Keratinocyte (primary cell): ENCODE measurements at regions not wholly inside any gene's neighbourhood (a gene's known extent, or its start where the extent isn't known, plus 50 kb on each side); places are given as distances from the start of the nearest gene placed in this dataset.
"Not testable (repeated sequence)": the region's sequence is repeated elsewhere in the genome, so short reads cannot be mapped to it uniquely, and the experiment has no call there.

ENCODE experiments used
- DNase-seq: peaks from one replicate; pipeline ENCODE4 v3.0.0-alpha.2; 2011; ENCODE audit warnings: low read depth, missing footprints, low spot score
- FAIRE-seq: peaks from 2 replicates; lab custom pipeline; 2011; peaks lifted over from hg19 to GRCh38; lab: Jason Lieb, UNC
- H2AFZ ChIP-seq: 2 replicates; pipeline ENCODE4 v1.6.0; 2012; ENCODE audit warnings: low read length, control low read depth, inconsistent platforms; ENCODE audit not compliant: control insufficient read depth
- H3K27ac ChIP-seq: 2 replicates; pipeline ENCODE4 v1.5.1; 2011; ENCODE audit warnings: low read length; ENCODE audit not compliant: control insufficient read depth, insufficient read depth
- H3K27me3 ChIP-seq: 3 replicates; pipeline ENCODE4 v1.6.0; 2011; ENCODE audit warnings: low read length; ENCODE audit not compliant: control insufficient read depth, insufficient read depth; ENCODE audit errors: extremely low read depth
- H3K36me3 ChIP-seq, 2 experiments: 2 replicates in 1 of 2; 3 replicates in 1 of 2; pipeline ENCODE4 v1.5.1; 2011; ENCODE audit warnings: low read length in 2 of 2, mild to moderate bottlenecking in 1 of 2; ENCODE audit not compliant: control insufficient read depth in 2 of 2, insufficient read depth in 2 of 2; ENCODE audit errors: extremely low read depth in 1 of 2
- H3K4me1 ChIP-seq: 3 replicates; pipeline ENCODE4 v1.5.1; 2011; ENCODE audit warnings: low read length; ENCODE audit not compliant: control insufficient read depth, insufficient read depth; ENCODE audit errors: extremely low read depth
- H3K4me2 ChIP-seq: 3 replicates; pipeline ENCODE4 v1.6.0; 2011; ENCODE audit warnings: low read depth, low read length; ENCODE audit not compliant: control insufficient read depth, insufficient read depth; ENCODE audit errors: extremely low read depth
- H3K4me3 ChIP-seq, 3 experiments: fragments of 200-600 bp in 1 of 3; sonication (generic) in 1 of 3; 2 replicates in 2 of 3; 3 replicates in 1 of 3; pipeline ENCODE4 v1.5.1; 2011 to 2016; ENCODE audit warnings: low read length in 3 of 3, mild to moderate bottlenecking in 3 of 3, control low read depth in 2 of 3, inconsistent platforms in 1 of 3, low read depth in 1 of 3, mixed read lengths in 1 of 3, mixed run types in 1 of 3, moderate library complexity in 1 of 3; ENCODE audit not compliant: control insufficient read depth in 2 of 3, insufficient read depth in 2 of 3; ENCODE audit errors: extremely low read depth in 1 of 3
- H3K79me2 ChIP-seq: 2 replicates; pipeline ENCODE4 v1.6.0; 2012; ENCODE audit warnings: low read length; ENCODE audit not compliant: control insufficient read depth, insufficient read depth
- H3K9ac ChIP-seq: 3 replicates; pipeline ENCODE4 v1.6.0; 2011; ENCODE audit warnings: low read length; ENCODE audit not compliant: control insufficient read depth, insufficient read depth; ENCODE audit errors: extremely low read depth
- H3K9me1 ChIP-seq: 3 replicates; pipeline ENCODE4 v1.6.0; 2011; ENCODE audit warnings: low read length; ENCODE audit not compliant: control insufficient read depth, insufficient read depth; ENCODE audit errors: extremely low read depth
- H3K9me3 ChIP-seq: 2 replicates; pipeline ENCODE4 v1.5.1; 2012; ENCODE audit warnings: low read depth, low read length; ENCODE audit not compliant: control insufficient read depth
- H4K20me1 ChIP-seq: 3 replicates; pipeline ENCODE4 v1.6.0; 2011; ENCODE audit warnings: low read length; ENCODE audit not compliant: control insufficient read depth, insufficient read depth; ENCODE audit errors: extremely low read depth
- CTCF ChIP-seq, 3 experiments: IDR thresholded peaks in 1 of 3; conservative IDR thresholded peaks in 1 of 3; optimal IDR thresholded peaks in 1 of 3; 2 replicates in 2 of 3; 3 replicates in 1 of 3; pipeline versions ENCODE3 to v1.5.1; 2011; ENCODE audit warnings: low read length in 3 of 3, mild to moderate bottlenecking in 3 of 3, moderate library complexity in 2 of 3, control low read depth in 1 of 3, inconsistent platforms in 1 of 3; ENCODE audit not compliant: insufficient read depth in 2 of 3; ENCODE audit errors: extremely low read depth in 1 of 3
- EZH2 ChIP-seq: IDR thresholded peaks from one replicate; pipeline ENCODE4 v1.6.1; 2012; ENCODE audit warnings: inconsistent platforms, mild to moderate bottlenecking, low read length, moderate library complexity
- dilution Hi-C: fragments of 300-500 bp; cut with MboI; formaldehyde crosslinking; loops from one replicate; pipeline ENCODE4 v1.7.0; 2020; ENCODE audit warnings: low sequenced_read_pairs; ENCODE audit not compliant: extremely low pct_ligation_motif_present

GRCh38 chr2:194661431-194661830 is 995.6 kb upstream of the SLC39A10 start:
- TF ChIP-seq EZH2, result no peak
- no peak for TF ChIP-seq CTCF (optimal IDR thresholded peaks at IDR 0.05 in 1 of 3, IDR thresholded peaks at IDR 0.05 in 1 of 3, conservative IDR thresholded peaks at IDR 0.05 in 1 of 3; ENCODE audit: extremely low read depth in 1 of 3, insufficient read depth in 2 of 3, low read length in 3 of 3)

GRCh38 chr2:194639057-194639456 is 1018.0 kb upstream of the SLC39A10 start:
- H4K20me1 ChIP-seq, H3K9me1 ChIP-seq, H3K27ac ChIP-seq, H3K4me3 ChIP-seq, H3K9ac ChIP-seq, H3K9me3 ChIP-seq, FAIRE-seq, H3K4me1 ChIP-seq, H2AFZ ChIP-seq, H3K4me2 ChIP-seq, dilution Hi-C loops, DNase-seq, H3K27me3 ChIP-seq, H3K79me2 ChIP-seq, H3K36me3 ChIP-seq: not testable (repeated sequence)

More at GRCh38 chr2:194661431-194661830, 995.6 kb upstream of the SLC39A10 start:
- Histone ChIP-seq H3K27ac (no peak overlapping the region), H3K79me2 (no peaks in the 10 kb centered on the region), H3K9me1 (no peaks in the 10 kb centered on the region), H3K9ac (no peak overlapping the region), H2AFZ (no peak overlapping the region), H3K27me3 (no peaks in the 10 kb centered on the region), H4K20me1 (no peaks in the 10 kb centered on the region), H3K36me3 (no peaks in the 10 kb centered on the region), H3K4me3 (no peak overlapping the region), H3K9me3 (no peaks in the 10 kb centered on the region), H3K4me2 (no peak overlapping the region), H3K4me1 (no peaks in the 10 kb centered on the region)
- FAIRE-seq, result no peak
- DNase-seq, result no peak
- dilution Hi-C loops, result no loop called here

- H3K9me1 ChIP-seq, result no peaks in the 10 kb centered on the region
- FAIRE-seq, result no peak
- H3K36me3 ChIP-seq, result no peaks in the 10 kb centered on the region
- no peaks in the 10 kb centered on the region for H3K9me3 ChIP-seq
- no peak for DNase-seq
- H3K79me2 ChIP-seq, result no peaks in the 10 kb centered on the region
- no peak overlapping the region for H3K4me2 ChIP-seq
- no peak overlapping the region for H3K27ac ChIP-seq
- no peak overlapping the region for H3K4me3 ChIP-seq
- H2AFZ ChIP-seq, result no peak overlapping the region
- no peaks in the 10 kb centered on the region for H3K27me3 ChIP-seq
- H3K9ac ChIP-seq, result no peak overlapping the region
- no peak for TF ChIP-seq EZH2
- TF ChIP-seq CTCF (optimal IDR thresholded peaks at IDR 0.05 in 1 of 3, IDR thresholded peaks at IDR 0.05 in 1 of 3, conservative IDR thresholded peaks at IDR 0.05 in 1 of 3; ENCODE audit: extremely low read depth in 1 of 3, insufficient read depth in 2 of 3, low read length in 3 of 3), result no peak
- dilution Hi-C loops, result no loop called here
- H3K4me1 ChIP-seq, result no peaks in the 10 kb centered on the region
- no peaks in the 10 kb centered on the region for H4K20me1 ChIP-seq
These were observed 1035.1 kb upstream of the SLC39A10 start for GRCh38 chr2:194621945-194622344.
